GM18526 (cell line): ENCODE measurements at regions not wholly inside any gene's neighbourhood (a gene's known extent, or its start where the extent isn't known, plus 50 kb on each side); places are given as distances from the start of the nearest gene placed in this dataset.
A peak's percentile ranks its signal among the peaks of the same experiment; 100 is the strongest.

ENCODE experiments used
- POLR2A ChIP-seq: IDR thresholded peaks from 3 replicates; pipeline ENCODE4 v1.6.1; 2011; ENCODE audit not compliant: insufficient read length; ENCODE audit errors: extremely low read depth

GRCh38 chr3:72081471-72082185 lies 296.7 kb upstream of the PROK2 start:
- no peak for TF ChIP-seq POLR2A

- TF ChIP-seq POLR2A, result no peak
Observed at GRCh38 chr3:72080800-72081199, 295.9 kb upstream of the PROK2 start.

GRCh38 chr3:72080095-72080494 lies 295.1 kb upstream of the PROK2 start:
- TF ChIP-seq POLR2A, result no peak

GRCh38 chr3:72079369-72079872 lies 294.5 kb upstream of the PROK2 start:
- TF ChIP-seq POLR2A, result peak; percentile 41

GRCh38 chr3:72078676-72079368 lies 293.9 kb upstream of the PROK2 start:
- TF ChIP-seq POLR2A, result peak; percentile 37

GRCh38 chr3:72077473-72078259 lies 292.7 kb upstream of the PROK2 start:
- no peak for TF ChIP-seq POLR2A

- TF ChIP-seq POLR2A, result no peak
Observed at GRCh38 chr3:72071624-72072023, 286.7 kb upstream of the PROK2 start.

- TF ChIP-seq POLR2A, result no peak
Observed at GRCh38 chr3:72070005-72070404, 285.1 kb upstream of the PROK2 start.

- TF ChIP-seq POLR2A, result no peak
Observed at GRCh38 chr3:72069543-72069942, 284.6 kb upstream of the PROK2 start.

- no peak for TF ChIP-seq POLR2A
Observed at GRCh38 chr3:72068621-72069020, 283.7 kb upstream of the PROK2 start.

GRCh38 chr3:72067721-72068120 lies 282.8 kb upstream of the PROK2 start:
- TF ChIP-seq POLR2A, result no peak

GRCh38 chr3:72065872-72066641 lies 281.1 kb upstream of the PROK2 start:
- no peak for TF ChIP-seq POLR2A

- no peak for TF ChIP-seq POLR2A
Observed at GRCh38 chr3:72065236-72065635, 280.3 kb upstream of the PROK2 start.

GRCh38 chr3:72062017-72062416 lies 277.1 kb upstream of the PROK2 start:
- TF ChIP-seq POLR2A, result no peak

- TF ChIP-seq POLR2A, result no peak
Observed at GRCh38 chr3:72060447-72061034, 275.6 kb upstream of the PROK2 start.
